Activated CD8-positive, alpha-beta T cell treated with anti-CD3 and anti-CD28 coated beads for 36 hours (primary cell): ENCODE measurements at regions not wholly inside any gene's neighbourhood (a gene's known extent, or its start where the extent isn't known, plus 50 kb on each side); places are given as distances from the start of the nearest gene placed in this dataset.

Source experiments
- ATAC-seq: fragments of 200-7000 bp; cut with Tn5 transposase; one replicate; pipeline ENCODE4 v1.10.0; 2021; ENCODE audit warnings: mild to moderate bottlenecking, moderate library complexity
- CTCF ChIA-PET: fragments of 350-600 bp; sonication (Branson Sonifier 250); formaldehyde crosslinking; loops from one replicate; lab custom pipeline; 2021; ENCODE audit warnings: antibody characterized with exemption; lab: Charles Lee
- POLR2A ChIA-PET: fragments of 350-600 bp; sonication (Branson Sonifier 250); formaldehyde crosslinking; loops from one replicate; lab custom pipeline; 2021; ENCODE audit warnings: antibody characterized with exemption; lab: Charles Lee
- DNase-seq: peaks from one replicate; pipeline ENCODE4 v3.0.0-alpha.2; 2020
- H3K27ac Mint-ChIP-seq: one replicate; pipeline ENCODE4 v1.8.0; 2021; ENCODE audit warnings: mild to moderate bottlenecking, mixed read lengths
- H3K27me3 Mint-ChIP-seq: one replicate; pipeline ENCODE4 v1.8.0; 2021; ENCODE audit warnings: mixed read lengths
- H3K36me3 Mint-ChIP-seq: one replicate; pipeline ENCODE4 v1.8.0; 2021; ENCODE audit warnings: low read depth, mixed read lengths
- H3K4me1 Mint-ChIP-seq: one replicate; pipeline ENCODE4 v1.8.0; 2021; ENCODE audit warnings: low read depth, mixed read lengths
- H3K4me3 Mint-ChIP-seq: one replicate; pipeline ENCODE4 v1.8.0; 2021; ENCODE audit warnings: mild to moderate bottlenecking, moderate library complexity, mixed read lengths
- H3K9me3 Mint-ChIP-seq: one replicate; pipeline ENCODE4 v1.8.0; 2021; ENCODE audit warnings: mixed read lengths
- CTCF ChIP-seq: fragments of 200-600 bp; IDR thresholded peaks from one replicate; pipeline ENCODE4 v1.8.0; 2022; ENCODE audit warnings: antibody characterized with exemption, mild to moderate bottlenecking
- intact Hi-C: fragments of 100-400 bp; cut with micrococcal nuclease; formaldehyde crosslinking; loops from one replicate; pipeline ENCODE4 v1.10.0; 2022

- no peaks in the 10 kb centered on the region for H3K9me3 Mint-ChIP-seq
- POLR2A ChIA-PET, result no interaction called here
- ATAC-seq (no peak), DNase-seq (no peak)
- no peak overlapping the region for H3K4me3 Mint-ChIP-seq
- CTCF ChIA-PET, result no interaction called here
- H3K36me3 Mint-ChIP-seq, result no peaks in the 10 kb centered on the region
- H3K4me1 Mint-ChIP-seq, result no peaks in the 10 kb centered on the region
- H3K27me3 Mint-ChIP-seq, result peaks cover 2% of the 10 kb centered on the region
- H3K27ac Mint-ChIP-seq, result no peak overlapping the region
- TF ChIP-seq CTCF, result no peak
- intact Hi-C loops, result no loop called here
Measured at GRCh38 chr10:2543142-2543886, 524.0 kb upstream of the PFKP start.

GRCh38 chr10:2541176-2541575 is 526.2 kb upstream of the PFKP start:
- POLR2A ChIA-PET, result no interaction called here
- no peak overlapping the region for H3K4me3 Mint-ChIP-seq
- H3K4me1 Mint-ChIP-seq, result no peaks in the 10 kb centered on the region
- intact Hi-C loops, result no loop called here
- H3K9me3 Mint-ChIP-seq, result no peaks in the 10 kb centered on the region
- TF ChIP-seq CTCF, result no peak
- CTCF ChIA-PET, result no interaction called here
- DNase-seq (no peak), ATAC-seq (no peak)
- H3K27me3 Mint-ChIP-seq, result peaks cover 2% of the 10 kb centered on the region
- no peaks in the 10 kb centered on the region for H3K36me3 Mint-ChIP-seq
- H3K27ac Mint-ChIP-seq, result no peak overlapping the region

- no peak overlapping the region for H3K27ac Mint-ChIP-seq
- intact Hi-C loops, result no loop called here
- DNase-seq (no peak), ATAC-seq (no peak)
- H3K4me3 Mint-ChIP-seq, result no peak overlapping the region
- TF ChIP-seq CTCF, result no peak
- ChIA-PET CTCF (no interaction called here), POLR2A (no interaction called here)
- H3K36me3 Mint-ChIP-seq, result no peaks in the 10 kb centered on the region
- H3K4me1 Mint-ChIP-seq, result no peaks in the 10 kb centered on the region
- no peaks in the 10 kb centered on the region for H3K9me3 Mint-ChIP-seq
- no peaks in the 10 kb centered on the region for H3K27me3 Mint-ChIP-seq
Measured at GRCh38 chr10:2529945-2530344, 537.4 kb upstream of the PFKP start.

GRCh38 chr10:2525781-2526180 is 541.6 kb upstream of the PFKP start:
- TF ChIP-seq CTCF, result no peak
- POLR2A ChIA-PET, result no interaction called here
- Mint-ChIP-seq H3K36me3 (no peaks in the 10 kb centered on the region), H3K27me3 (no peaks in the 10 kb centered on the region), H3K4me3 (no peak overlapping the region), H3K9me3 (peaks cover 2% of the 10 kb centered on the region), H3K4me1 (no peaks in the 10 kb centered on the region), H3K27ac (no peak overlapping the region)
- DNase-seq (no peak), ATAC-seq (no peak)
- CTCF ChIA-PET, result no interaction called here
- intact Hi-C loops, result no loop called here

GRCh38 chr10:2519139-2519538 is 548.2 kb upstream of the PFKP start:
- intact Hi-C loops, result no loop called here
- no peak for ATAC-seq

More at GRCh38 chr10:2519139-2519538, 548.2 kb upstream of the PFKP start:
- Mint-ChIP-seq H3K4me1 (no peaks in the 10 kb centered on the region), H3K36me3 (no peaks in the 10 kb centered on the region), H3K4me3 (no peak overlapping the region), H3K27me3 (no peaks in the 10 kb centered on the region), H3K27ac (no peak overlapping the region), H3K9me3 (peaks cover 2% of the 10 kb centered on the region)
- no peak for TF ChIP-seq CTCF
- CTCF ChIA-PET, result no interaction called here
- no peak for DNase-seq
- POLR2A ChIA-PET, result no interaction called here
